Activated CD8-positive, alpha-beta T cell treated with anti-CD3 and anti-CD28 coated beads, Interleukin-2, amount 10 ng/mL, durations not matched to agents 7 days and 5 days (primary cell): ENCODE measurements at regions not wholly inside any gene's neighbourhood (a gene's known extent, or its start where the extent isn't known, plus 50 kb on each side); places are given as distances from the start of the nearest gene placed in this dataset.
A peak's percentile ranks its signal among the peaks of the same experiment; 100 is the strongest.

Experiments
- ATAC-seq: fragments of 150-1000 bp; cut with Tn5 transposase; one replicate; pipeline ENCODE4 v1.10.0; 2021; ENCODE audit warnings: moderate library complexity
- CTCF ChIA-PET: fragments of 350-600 bp; sonication (Branson Sonifier 250); formaldehyde crosslinking; loops from one replicate; lab custom pipeline; 2021; ENCODE audit warnings: antibody characterized with exemption; lab: Charles Lee
- POLR2A ChIA-PET: fragments of 350-600 bp; sonication (Branson Sonifier 250); formaldehyde crosslinking; loops from one replicate; lab custom pipeline; 2021; ENCODE audit warnings: antibody characterized with exemption; lab: Charles Lee
- DNase-seq: peaks from one replicate; pipeline ENCODE4 v3.0.0-alpha.2; 2020
- H3K27ac Mint-ChIP-seq: one replicate; pipeline ENCODE4 v1.8.0; 2021; ENCODE audit warnings: mild to moderate bottlenecking, mixed read lengths
- H3K27me3 Mint-ChIP-seq: one replicate; pipeline ENCODE4 v1.8.0; 2021; ENCODE audit warnings: low read depth, mixed read lengths
- H3K36me3 Mint-ChIP-seq: one replicate; pipeline ENCODE4 v1.8.0; 2021; ENCODE audit warnings: low read depth, mixed read lengths
- H3K4me1 Mint-ChIP-seq: one replicate; pipeline ENCODE4 v1.8.0; 2021; ENCODE audit warnings: low read depth, mixed read lengths
- H3K4me3 Mint-ChIP-seq: one replicate; pipeline ENCODE4 v1.8.0; 2021; ENCODE audit warnings: mild to moderate bottlenecking, mixed read lengths
- H3K9me3 Mint-ChIP-seq: one replicate; pipeline ENCODE4 v1.8.0; 2022; ENCODE audit warnings: mixed read lengths; ENCODE audit not compliant: insufficient read depth

DNA sequence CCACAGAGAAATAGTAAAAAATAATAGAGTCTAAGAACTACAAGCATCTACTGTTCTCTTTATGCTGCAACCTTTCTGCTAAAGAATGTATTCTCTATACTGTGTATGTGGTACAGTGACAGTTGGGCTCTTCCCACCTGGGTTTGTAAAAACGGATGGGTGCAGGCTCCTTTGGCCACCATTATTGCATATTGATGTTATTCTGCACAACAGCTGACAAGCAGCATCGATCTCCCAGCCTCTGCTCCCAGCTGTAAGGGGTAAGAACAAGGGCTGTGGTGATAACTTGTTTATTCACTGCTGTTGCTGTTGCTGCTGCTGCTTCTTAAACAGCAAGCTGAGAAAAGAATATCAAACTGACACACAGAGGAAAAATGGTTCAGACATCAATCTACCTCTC is 56.1 kb downstream of the KCNRG start:
- DNase-seq (no peak), ATAC-seq (no peak)
- Mint-ChIP-seq H3K4me3 (no peak overlapping the region), H3K27ac (no peak overlapping the region), H3K4me1 (peaks cover 48% of the 10 kb centered on the region), H3K9me3 (no peaks in the 10 kb centered on the region), H3K36me3 (peaks cover 56% of the 10 kb centered on the region), H3K27me3 (no peaks in the 10 kb centered on the region)
- ChIA-PET POLR2A (interaction anchor here (1.5 to 1.7 kb wide), 2 partner anchors 9 to 841 kb away, joined by 4 to 5 read pairs; no protein-coding TSS in a partner anchor), CTCF (interaction anchor here (1.4 kb wide), 1 partner anchor 74 kb away, joined by 7 read pairs; the partner anchor contains the start of gene TRIM13)

DNA sequence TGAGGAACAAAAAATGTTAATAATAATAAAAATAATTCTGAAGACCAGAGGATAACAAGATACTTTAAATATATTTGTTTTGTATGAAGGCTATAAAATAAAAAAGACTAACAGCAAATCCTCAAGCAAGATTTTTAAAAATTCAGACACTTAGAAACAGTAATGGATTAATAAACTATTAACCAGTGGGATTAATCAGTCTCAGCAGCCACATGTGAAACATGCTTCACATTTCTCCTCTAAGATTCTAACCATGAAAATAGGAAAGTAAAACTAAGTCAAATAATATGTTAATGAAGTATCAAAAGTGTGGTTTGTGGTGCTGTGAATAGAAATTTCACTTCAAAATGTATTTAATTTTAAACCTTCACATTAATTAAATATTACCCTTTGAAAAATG is 57.4 kb downstream of the KCNRG start:
- H3K27ac Mint-ChIP-seq, result no peak overlapping the region
- no peaks in the 10 kb centered on the region for H3K9me3 Mint-ChIP-seq
- CTCF ChIA-PET, result interaction anchor here (0.8 to 1.4 kb wide), 2 partner anchors 10 to 75 kb away, joined by 5 to 7 read pairs; partner anchors contain the start of gene TRIM13
- no peak overlapping the region for H3K4me3 Mint-ChIP-seq
- no peak for DNase-seq
- POLR2A ChIA-PET, result interaction anchor here (1.0 kb wide), 1 partner anchor 9 kb away, joined by 4 read pairs; no protein-coding TSS in a partner anchor
- H3K4me1 Mint-ChIP-seq, result peaks cover 50% of the 10 kb centered on the region
- H3K27me3 Mint-ChIP-seq, result no peaks in the 10 kb centered on the region
- ATAC-seq, result no peak
- H3K36me3 Mint-ChIP-seq, result peaks cover 53% of the 10 kb centered on the region

DNA sequence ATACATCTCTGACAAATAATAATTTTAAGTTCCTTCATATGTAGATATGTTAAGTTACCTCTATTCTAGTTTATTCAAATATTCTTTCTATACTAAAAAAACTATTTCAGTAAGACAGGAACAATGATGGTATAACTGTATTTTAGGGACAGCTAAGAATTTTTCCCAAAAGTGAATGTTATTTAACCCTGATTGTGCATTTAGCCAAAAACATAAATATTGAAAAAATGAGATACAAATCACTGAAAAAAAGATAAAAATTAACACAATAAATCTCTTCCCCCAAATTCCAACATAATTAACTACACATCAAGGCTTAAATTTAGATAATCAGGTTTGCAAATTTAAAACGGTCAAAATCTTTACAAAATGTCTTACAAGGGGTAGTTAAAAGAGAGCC is 58.1 kb downstream of the KCNRG start:
- Mint-ChIP-seq H3K4me3 (no peak overlapping the region), H3K36me3 (peaks cover 50% of the 10 kb centered on the region), H3K27me3 (no peaks in the 10 kb centered on the region), H3K27ac (no peak overlapping the region), H3K4me1 (peaks cover 49% of the 10 kb centered on the region), H3K9me3 (no peaks in the 10 kb centered on the region)
- ChIA-PET POLR2A (interaction anchor here (1.0 kb wide), 1 partner anchor 9 kb away, joined by 4 read pairs; no protein-coding TSS in a partner anchor), CTCF (interaction anchor here (0.8 kb wide), 1 partner anchor 9 kb away, joined by 5 read pairs; no protein-coding TSS in a partner anchor)
- DNase-seq (no peak), ATAC-seq (no peak)

DNA sequence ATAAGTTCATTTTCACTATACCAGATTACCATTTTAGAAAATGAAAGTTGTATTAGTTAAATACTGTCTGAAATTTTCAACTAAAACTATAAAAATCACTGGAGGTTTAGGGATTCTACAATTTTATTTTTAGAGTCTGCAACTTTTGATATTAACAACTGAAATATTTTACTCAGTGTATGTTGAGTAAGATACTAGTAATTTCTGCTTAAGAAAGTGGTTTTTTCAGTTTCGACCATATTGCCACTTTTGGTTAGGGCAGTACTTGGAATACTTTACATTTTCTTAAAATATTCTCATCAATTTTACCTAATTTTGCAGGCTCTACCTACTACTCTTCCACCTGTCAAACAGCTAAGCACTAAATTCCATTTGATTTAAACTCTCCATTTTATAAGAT is 59.6 kb downstream of the KCNRG start:
- no peaks in the 10 kb centered on the region for H3K9me3 Mint-ChIP-seq
- H3K36me3 Mint-ChIP-seq, result peaks cover 53% of the 10 kb centered on the region
- H3K27ac Mint-ChIP-seq, result no peak overlapping the region
- ChIA-PET POLR2A (no interaction called here), CTCF (interaction anchor here (1.0 to 1.5 kb wide), 4 partner anchors 10 to 837 kb away, joined by 3 to 8 read pairs (median 5); no protein-coding TSS in a partner anchor)
- no peaks in the 10 kb centered on the region for H3K27me3 Mint-ChIP-seq
- H3K4me1 Mint-ChIP-seq, result peaks cover 44% of the 10 kb centered on the region
- DNase-seq (no peak), ATAC-seq (no peak)
- no peak overlapping the region for H3K4me3 Mint-ChIP-seq

DNA sequence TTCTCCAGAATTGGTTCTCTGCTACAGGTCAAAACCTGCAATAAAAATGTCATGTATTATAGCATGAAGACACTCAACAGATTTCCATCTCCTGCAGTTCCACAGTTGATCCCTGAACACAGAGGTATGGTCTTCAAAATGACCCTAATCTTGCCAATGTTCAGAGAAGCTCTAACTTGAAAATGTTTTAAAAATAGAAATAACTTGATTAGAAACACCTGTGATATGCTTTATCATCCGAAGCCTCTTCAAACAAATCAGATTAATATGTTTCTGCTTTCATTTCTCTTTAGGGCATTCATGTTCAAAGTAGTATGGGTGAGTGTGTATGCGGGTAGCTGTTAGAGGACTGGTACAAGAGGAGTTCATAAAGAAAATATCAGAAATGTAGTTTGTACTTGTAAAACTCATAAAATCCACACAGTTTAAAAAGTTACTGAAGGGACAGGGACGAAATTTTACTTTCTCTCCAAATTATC is 60.4 kb downstream of the KCNRG start:
- POLR2A ChIA-PET, result interaction anchor here (0.6 kb wide), 1 partner anchor 41 kb away, joined by 4 read pairs; no protein-coding TSS in a partner anchor
- Mint-ChIP-seq H3K36me3 (peaks cover 59% of the 10 kb centered on the region), H3K27me3 (no peaks in the 10 kb centered on the region), H3K4me3 (peak overlapping the region; percentile 25), H3K4me1 (peaks cover 42% of the 10 kb centered on the region), H3K9me3 (no peaks in the 10 kb centered on the region), H3K27ac (no peak overlapping the region)
- CTCF ChIA-PET, result interaction anchor here (0.8 to 1.5 kb wide), 5 partner anchors 9 to 836 kb away, joined by 3 to 8 read pairs (median 5); no protein-coding TSS in a partner anchor
- ATAC-seq (no peak), DNase-seq (no peak)

DNA sequence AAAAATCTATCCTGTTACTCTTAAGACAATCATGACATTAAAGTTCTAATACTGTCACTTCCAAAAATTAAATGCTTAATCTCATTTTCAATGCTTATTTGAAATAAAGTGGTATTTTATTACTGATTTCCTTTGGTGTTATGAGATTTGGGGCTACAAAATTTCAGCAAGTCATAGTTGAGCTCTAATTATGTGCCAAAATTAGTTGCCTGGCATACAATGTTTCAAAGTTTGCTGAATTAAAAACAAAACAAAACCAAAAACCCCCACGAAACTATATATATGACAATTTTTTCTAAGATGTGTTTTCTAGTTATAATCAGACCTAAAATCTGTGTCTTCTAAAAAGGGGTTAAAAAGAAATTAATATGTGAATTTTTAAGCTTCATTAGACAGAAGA is 62.2 kb downstream of the KCNRG start:
- CTCF ChIA-PET, result interaction anchor here (0.9 to 2.1 kb wide), 3 partner anchors 8 to 834 kb away, joined by 3 to 5 read pairs (median 4); no protein-coding TSS in a partner anchor
- no peak for DNase-seq
- peaks cover 54% of the 10 kb centered on the region for H3K36me3 Mint-ChIP-seq
- no peaks in the 10 kb centered on the region for H3K9me3 Mint-ChIP-seq
- H3K4me1 Mint-ChIP-seq, result peaks cover 27% of the 10 kb centered on the region
- H3K27me3 Mint-ChIP-seq, result no peaks in the 10 kb centered on the region
- no peak overlapping the region for H3K27ac Mint-ChIP-seq
- POLR2A ChIA-PET, result interaction anchor here (1.0 kb wide), 2 partner anchors 48 to 80 kb away, joined by 3 to 4 read pairs; no protein-coding TSS in a partner anchor
- H3K4me3 Mint-ChIP-seq, result peak overlapping the region; percentile 5
- ATAC-seq, result no peak

DNA sequence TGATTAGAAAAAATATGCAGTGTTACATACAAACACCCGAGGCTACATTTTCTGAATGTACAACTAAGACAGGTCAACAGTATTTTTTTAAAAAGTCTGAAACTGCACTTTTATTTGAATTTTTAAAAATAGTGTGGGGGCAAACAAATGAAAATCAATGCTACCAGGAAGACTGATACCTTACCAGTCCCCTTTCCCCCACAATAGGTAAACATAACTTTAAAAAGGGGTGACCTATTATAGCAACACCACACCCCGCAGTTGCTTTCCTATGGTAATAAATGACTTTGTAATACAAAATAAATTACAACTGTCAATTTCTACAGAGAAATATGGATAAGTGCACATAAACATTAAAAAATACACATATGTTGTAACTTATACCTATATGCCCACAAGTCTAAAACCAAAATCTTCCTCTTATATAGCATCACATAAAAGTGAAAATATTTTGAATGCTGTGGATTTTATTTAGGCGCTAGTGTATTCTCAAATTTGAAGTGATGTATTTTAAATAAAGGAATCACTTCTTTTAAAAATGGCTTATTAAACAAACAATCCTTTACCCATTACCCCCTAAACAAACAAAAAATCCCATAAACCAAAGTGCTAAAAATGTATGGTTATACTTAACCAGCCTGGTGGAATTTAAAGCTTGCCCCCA is 63.1 kb downstream of the KCNRG start:
- Mint-ChIP-seq H3K4me1 (peaks cover 30% of the 10 kb centered on the region), H3K9me3 (no peaks in the 10 kb centered on the region), H3K27me3 (no peaks in the 10 kb centered on the region), H3K36me3 (peaks cover 54% of the 10 kb centered on the region), H3K27ac (peak overlapping the region; percentile 63), H3K4me3 (peak overlapping the region; percentile 99)
- DNase-seq (no peak), ATAC-seq (no peak)
- ChIA-PET POLR2A (interaction anchor here (1.0 to 7.9 kb wide), 4 partner anchors 47 to 833 kb away, joined by 3 to 240 read pairs (median 50); partner anchors contain the start of gene TRIM13), CTCF (interaction anchor here (0.9 to 4.2 kb wide), 6 partner anchors 18 to 834 kb away, joined by 3 to 26 read pairs (median 4); partner anchors contain the start of gene TRIM13)

DNA sequence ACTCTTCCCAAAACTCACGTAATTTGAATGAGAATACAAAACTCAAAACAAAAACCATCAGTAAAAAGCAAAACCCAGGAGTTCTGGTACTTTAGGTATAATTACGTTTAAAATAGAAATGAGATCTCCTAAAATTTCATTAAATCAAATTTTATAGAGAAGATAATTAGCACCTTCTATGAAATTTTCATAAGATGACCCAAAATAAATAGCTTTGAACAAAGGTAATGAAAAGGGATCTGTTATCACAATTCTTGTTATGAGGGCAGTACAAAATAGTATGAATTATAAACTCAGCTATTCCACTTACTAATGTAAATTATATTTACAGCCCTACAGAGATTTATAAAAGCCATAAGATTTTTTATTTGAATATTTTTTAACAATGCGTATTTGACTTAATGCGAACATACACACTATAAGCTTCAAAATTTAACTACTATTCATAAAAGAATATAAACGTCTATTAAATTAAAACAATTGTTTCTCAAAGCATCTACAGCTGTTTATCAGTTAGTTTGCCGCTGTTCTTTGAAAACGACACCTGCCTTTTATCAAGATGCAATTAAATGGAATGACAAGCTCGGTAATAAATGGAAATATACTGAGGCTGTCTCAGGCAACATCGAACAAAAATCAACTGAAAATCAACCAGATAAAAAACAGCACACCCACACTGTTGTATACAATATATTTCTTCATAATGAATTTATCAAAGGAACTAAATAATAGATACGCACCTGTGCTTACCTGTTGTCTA is 63.8 kb downstream of the KCNRG start:
- peak overlapping the region; percentile 63 for H3K27ac Mint-ChIP-seq
- H3K36me3 Mint-ChIP-seq, result peaks cover 55% of the 10 kb centered on the region

DNA sequence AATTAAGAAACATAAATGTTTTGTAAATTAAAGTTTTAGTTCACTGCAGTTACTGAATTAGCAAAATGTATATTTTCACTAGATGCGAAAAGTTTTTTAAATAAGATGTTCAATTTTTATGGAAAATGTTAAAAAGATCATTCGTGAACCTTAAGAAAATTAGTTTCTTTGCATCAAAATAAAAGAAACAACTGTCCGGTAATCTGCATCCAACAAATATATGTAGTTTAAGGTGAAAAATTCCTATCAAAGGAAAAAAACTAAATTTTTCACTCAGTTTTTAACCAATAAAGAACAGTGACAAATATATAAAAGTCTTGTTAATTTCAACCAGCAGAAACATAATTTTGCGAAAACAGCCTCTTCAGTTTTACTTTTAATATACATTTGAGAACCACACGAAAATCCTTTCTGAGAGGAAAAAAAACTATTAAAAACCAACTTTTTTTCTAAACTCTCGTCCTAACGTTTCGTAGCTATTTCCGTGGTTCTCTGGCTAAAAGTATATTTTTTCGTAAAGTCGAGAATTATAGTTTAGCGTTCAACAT is 64.5 kb downstream of the KCNRG start:
- H3K9me3 Mint-ChIP-seq, result no peaks in the 10 kb centered on the region
- ChIA-PET POLR2A (interaction anchor here (0.8 to 7.9 kb wide), 11 partner anchors 8 to 832 kb away, joined by 3 to 240 read pairs (median 4); partner anchors contain the start of gene TRIM13), CTCF (interaction anchor here (0.6 to 7.3 kb wide), 8 partner anchors 11 to 835 kb away, joined by 3 to 89 read pairs (median 4); partner anchors contain the start of gene TRIM13)
- peaks cover 57% of the 10 kb centered on the region for H3K36me3 Mint-ChIP-seq
- H3K27me3 Mint-ChIP-seq, result no peaks in the 10 kb centered on the region
- peaks cover 40% of the 10 kb centered on the region for H3K4me1 Mint-ChIP-seq
- peak overlapping the region; percentile 99 for H3K27ac Mint-ChIP-seq
- ATAC-seq, result no peak
- peak overlapping the region; percentile 99 for H3K4me3 Mint-ChIP-seq
- no peak for DNase-seq

More for the DNA sequence above, 63.8 kb downstream of the KCNRG start:
- H3K9me3 Mint-ChIP-seq, result no peaks in the 10 kb centered on the region
- H3K27me3 Mint-ChIP-seq, result no peaks in the 10 kb centered on the region
- ChIA-PET CTCF (interaction anchor here (0.8 to 4.2 kb wide), 7 partner anchors 10 to 833 kb away, joined by 3 to 26 read pairs (median 4); partner anchors contain the start of gene TRIM13), POLR2A (interaction anchor here (4.2 to 7.9 kb wide), 3 partner anchors 48 to 833 kb away, joined by 38 to 240 read pairs (median 63); partner anchors contain the start of gene TRIM13)
- peaks cover 34% of the 10 kb centered on the region for H3K4me1 Mint-ChIP-seq
- ATAC-seq, result no peak
- no peak for DNase-seq
- H3K4me3 Mint-ChIP-seq, result peak overlapping the region; percentile 99

DNA sequence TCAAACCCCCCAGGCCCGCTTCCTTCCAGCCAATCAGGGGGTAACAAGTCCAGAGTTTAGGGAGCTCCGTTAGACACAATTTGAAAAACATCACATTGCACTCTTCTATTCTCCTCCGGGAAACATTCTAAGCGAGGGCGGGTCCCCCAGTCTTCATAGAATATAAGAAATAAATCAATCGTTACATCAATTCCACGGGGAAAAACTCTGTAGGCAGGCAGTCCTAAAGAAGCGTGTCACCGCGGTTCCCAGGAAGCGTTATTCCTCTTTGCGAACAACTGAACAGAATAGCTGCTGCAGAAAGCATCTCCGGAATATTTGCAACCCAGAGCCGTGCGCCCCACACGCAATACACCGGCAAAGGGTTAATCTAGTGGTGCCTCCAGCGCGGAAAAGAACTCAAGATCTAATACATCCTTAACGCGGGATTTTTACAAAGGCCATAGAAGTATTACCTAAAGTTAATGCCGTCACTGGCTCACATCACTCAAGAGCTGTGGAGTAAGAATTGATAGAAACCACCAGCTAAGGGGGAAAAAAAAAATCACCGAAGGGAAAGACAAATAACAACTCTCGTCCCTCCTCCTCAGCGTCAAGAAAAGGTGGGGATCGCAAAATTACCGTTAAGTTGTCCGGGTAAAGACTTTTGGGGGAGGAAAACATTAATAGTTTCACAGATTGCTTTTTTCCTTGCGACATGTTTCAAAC is 65.1 kb downstream of the KCNRG start:
- no peaks in the 10 kb centered on the region for H3K27me3 Mint-ChIP-seq
- H3K4me1 Mint-ChIP-seq, result peaks cover 45% of the 10 kb centered on the region
- peak overlapping the region; percentile 99 for H3K27ac Mint-ChIP-seq
- H3K36me3 Mint-ChIP-seq, result peaks cover 62% of the 10 kb centered on the region
- ATAC-seq, result no peak
- peak overlapping the region; percentile 99 for H3K4me3 Mint-ChIP-seq
- ChIA-PET CTCF (interaction anchor here (0.6 to 7.3 kb wide), 8 partner anchors 11 to 834 kb away, joined by 3 to 89 read pairs (median 4); partner anchors contain the start of gene TRIM13), POLR2A (interaction anchor here (0.8 to 7.9 kb wide), 18 partner anchors 9 to 831 kb away, joined by 3 to 240 read pairs (median 4); partner anchors contain the start of genes RNASEH2B and TRIM13)
- peak; percentile 48 for DNase-seq
- no peaks in the 10 kb centered on the region for H3K9me3 Mint-ChIP-seq
